GM13977 (cell line): ENCODE measurements at regions not wholly inside any gene's neighbourhood (a gene's known extent, or its start where the extent isn't known, plus 50 kb on each side); places are given as distances from the start of the nearest gene placed in this dataset.

ENCODE experiments used
- DNase-seq: peaks from one replicate; pipeline ENCODE4 v3.0.0; 2012; ENCODE audit warnings: low spot score
- in situ Hi-C: fragments of 300-500 bp; cut with MboI; formaldehyde crosslinking; loops from one replicate; pipeline ENCODE4 v1.12.0; 2022; ENCODE audit warnings: low sequenced_read_pairs, low pct_unique_long_range_greater_than_20kb, mixed read lengths, inconsistent platforms; ENCODE audit not compliant: unreplicated experiment
- TF ChIP-seq, protein P1 (sequence below): IDR thresholded peaks from 2 replicates; pipeline ENCODE4 v1.5.1; 2012; ENCODE audit warnings: mild to moderate bottlenecking, control low read depth; ENCODE audit not compliant: insufficient read depth; ENCODE audit errors: extremely low read depth, missing control alignments

DNA sequence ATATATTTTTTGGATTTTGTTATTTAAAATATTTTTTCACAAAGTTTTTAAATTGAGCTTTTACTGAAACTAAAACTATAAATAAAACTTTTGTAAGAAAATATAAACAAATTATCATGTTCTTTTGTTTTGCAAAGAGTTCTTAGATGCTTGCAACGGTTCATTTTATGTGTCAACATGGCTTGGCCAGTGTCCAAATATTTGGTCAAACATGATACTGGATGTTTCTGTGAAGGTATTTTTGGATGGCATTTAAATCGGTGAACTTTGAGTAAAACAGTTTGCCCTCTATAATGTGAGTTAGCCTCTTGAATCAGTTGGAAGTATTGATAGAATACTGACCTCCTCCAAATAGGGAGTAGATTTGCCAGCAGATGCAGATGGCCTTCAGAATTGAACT, 612.6 kb upstream of the NECTIN3 start:
- in situ Hi-C loops, result no loop called here
- TF ChIP-seq, protein P1, sequence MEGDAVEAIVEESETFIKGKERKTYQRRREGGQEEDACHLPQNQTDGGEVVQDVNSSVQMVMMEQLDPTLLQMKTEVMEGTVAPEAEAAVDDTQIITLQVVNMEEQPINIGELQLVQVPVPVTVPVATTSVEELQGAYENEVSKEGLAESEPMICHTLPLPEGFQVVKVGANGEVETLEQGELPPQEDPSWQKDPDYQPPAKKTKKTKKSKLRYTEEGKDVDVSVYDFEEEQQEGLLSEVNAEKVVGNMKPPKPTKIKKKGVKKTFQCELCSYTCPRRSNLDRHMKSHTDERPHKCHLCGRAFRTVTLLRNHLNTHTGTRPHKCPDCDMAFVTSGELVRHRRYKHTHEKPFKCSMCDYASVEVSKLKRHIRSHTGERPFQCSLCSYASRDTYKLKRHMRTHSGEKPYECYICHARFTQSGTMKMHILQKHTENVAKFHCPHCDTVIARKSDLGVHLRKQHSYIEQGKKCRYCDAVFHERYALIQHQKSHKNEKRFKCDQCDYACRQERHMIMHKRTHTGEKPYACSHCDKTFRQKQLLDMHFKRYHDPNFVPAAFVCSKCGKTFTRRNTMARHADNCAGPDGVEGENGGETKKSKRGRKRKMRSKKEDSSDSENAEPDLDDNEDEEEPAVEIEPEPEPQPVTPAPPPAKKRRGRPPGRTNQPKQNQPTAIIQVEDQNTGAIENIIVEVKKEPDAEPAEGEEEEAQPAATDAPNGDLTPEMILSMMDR, result no peak
- no peak for DNase-seq

DNA sequence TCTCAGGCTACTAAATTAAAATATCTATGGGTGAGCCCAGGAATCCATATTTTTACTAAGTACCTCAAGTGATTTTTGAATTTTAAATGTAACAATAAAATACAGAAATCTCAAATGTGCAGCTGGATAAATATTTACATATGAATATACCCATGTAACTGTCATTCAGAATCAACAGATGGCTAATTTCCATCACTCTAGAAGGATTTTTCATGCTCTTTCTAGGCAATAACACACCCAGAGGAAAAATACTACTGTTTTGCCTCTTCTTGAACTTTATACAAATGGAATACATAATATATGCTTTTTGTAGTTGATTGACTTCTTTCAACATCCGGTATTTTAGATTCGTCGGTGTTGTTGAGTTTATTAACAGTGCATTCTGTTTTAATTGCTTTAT, 601.3 kb upstream of the NECTIN3 start:
- TF ChIP-seq, protein P1, result no peak
- no peak for DNase-seq
- in situ Hi-C loops, result no loop called here

DNA sequence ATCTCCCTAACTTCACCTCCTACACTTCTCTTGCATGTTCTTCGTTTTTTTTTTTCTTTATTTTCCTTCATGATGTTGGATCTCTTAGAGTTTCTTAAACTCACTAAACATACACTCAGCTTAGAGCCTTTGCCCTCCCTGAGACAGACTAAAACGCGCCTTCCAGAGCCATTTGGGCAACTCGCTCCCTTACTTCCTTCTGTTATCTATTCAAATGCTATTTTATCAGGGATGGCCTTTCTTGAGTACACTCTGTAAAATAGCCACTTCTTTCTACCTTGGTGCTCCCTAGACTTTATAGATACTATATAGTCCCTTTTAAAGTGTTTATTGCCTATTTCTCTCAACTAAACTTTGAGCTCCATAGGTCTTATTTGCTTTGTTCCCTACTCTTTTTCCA, 598.2 kb upstream of the NECTIN3 start:
- TF ChIP-seq, protein P1, result no peak
- no peak for DNase-seq
- in situ Hi-C loops, result no loop called here

DNA sequence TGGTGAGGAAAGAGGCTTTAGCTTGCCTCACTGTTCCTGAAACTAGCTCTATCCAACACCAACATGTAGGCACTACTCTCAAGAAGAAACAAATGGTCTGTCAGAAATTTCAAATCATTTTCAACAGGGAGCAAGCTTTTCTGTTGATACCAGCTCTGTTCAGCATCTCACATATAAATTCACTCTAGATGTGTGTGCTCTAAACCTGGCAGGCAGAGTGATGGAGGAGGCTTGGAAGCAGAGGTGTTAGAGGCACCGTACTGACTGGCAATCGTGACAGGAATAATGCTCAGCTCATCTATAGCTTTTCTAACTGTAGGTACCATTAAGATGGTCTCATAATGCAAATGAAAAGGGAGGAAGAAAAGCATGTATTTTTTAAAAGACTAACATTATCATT, 597.2 kb upstream of the NECTIN3 start:
- in situ Hi-C loops, result no loop called here
- DNase-seq, result no peak
- TF ChIP-seq, protein P1, result no peak

DNA sequence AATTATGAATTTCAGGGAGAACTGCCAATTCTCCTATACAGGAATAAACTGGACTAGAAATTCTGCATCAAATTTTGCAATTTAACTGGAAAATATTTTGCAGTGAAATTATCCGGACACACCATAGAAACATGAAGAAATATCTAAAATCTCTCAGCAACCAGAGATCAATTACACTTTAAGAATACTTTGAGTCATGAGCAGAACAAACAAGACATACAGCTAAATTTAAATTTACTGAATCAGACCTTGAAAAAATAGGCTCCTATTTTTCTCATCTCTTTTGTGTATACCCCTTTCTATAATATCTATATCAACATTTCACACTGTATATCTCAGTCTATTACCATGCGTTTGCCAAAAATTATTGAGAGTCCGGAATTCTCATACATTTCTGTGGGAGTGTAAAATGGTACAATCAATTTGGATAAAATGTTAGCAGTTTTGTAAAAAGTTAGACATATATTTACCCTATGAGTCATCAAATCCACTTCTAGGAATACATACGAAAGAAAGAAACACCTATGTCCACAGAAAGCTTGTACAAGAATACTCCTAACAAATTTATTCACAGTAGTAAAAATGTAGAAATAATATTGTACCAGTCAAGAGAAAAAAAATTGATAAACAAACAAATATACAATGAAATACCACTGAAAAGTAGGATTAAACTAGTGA, 593.1 kb upstream of the NECTIN3 start:
- no peak for DNase-seq
- in situ Hi-C loops, result no loop called here
- TF ChIP-seq, protein P1, result no peak

DNA sequence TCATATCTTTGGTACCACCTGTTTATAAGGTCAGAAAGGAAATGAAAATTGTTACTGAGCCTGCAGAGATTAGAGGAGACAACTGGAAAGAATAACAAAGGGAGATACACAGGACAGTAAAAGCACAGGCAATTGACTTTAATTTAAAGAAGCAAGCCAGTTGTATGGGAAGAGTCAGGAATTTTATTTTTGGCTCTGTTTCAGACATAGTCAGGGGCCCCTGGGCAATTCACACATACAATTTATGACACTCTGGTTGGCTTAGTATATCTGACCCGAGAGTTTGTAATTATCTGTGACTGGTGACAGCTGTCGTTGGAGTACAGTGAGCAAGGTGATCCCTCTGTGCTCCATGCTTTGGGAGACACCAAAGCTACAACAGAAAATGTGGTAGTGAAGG, 591.9 kb upstream of the NECTIN3 start:
- in situ Hi-C loops, result no loop called here
- TF ChIP-seq, protein P1, result no peak
- DNase-seq, result no peak

DNA sequence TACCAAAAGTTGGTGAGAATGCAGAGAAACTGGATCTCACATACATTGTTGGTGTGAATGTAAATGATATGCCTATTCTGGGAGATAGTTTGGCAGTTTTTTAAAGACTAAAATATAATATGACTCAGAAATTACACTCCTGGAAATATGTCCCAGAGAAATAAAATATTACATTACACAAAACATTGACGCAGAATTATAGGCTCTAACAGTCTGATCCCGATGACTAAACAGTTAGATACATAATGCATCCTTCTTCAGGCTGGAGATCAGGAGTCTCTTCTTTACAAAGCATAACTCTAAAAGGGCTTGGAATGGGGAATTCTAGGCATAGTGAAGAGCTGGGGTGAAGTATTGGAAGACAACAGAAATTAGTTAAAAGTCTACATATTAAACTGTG, 586.2 kb upstream of the NECTIN3 start:
- TF ChIP-seq, protein P1, result no peak
- DNase-seq, result no peak
- in situ Hi-C loops, result no loop called here
